ENCODE measurements at regions not wholly inside any gene's neighbourhood (a gene's known extent, or its start where the extent isn't known, plus 50 kb on each side); places are given as distances from the start of the nearest gene placed in this dataset.

DNA sequence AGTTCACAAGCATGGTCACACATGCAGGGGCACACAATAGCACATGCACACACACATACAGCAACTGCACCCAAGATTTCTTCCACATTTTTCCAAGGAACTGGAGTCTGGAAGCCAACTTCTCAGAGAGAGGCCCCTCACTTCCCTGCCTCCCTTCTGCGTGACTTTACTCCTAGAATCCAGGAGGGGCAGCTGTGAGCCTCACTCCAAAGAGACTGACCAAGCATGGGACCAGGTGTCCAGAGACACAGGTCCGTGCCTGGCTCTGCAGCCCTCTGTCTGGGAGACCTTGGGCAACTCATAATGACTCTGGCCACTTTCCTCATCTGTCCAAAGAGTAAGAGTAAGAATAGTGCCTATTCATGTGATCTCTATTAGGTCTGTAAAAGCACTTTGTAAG is 104.7 kb upstream of the TMEM132E start:
- no peak for TF ChIP-seq CTCF (IDR thresholded peaks at IDR 0.05)
- TF ChIP-seq POLR2A (IDR thresholded peaks at IDR 0.05): no peak

Data from uterus (tissue), 2 donors.